Keratinocyte (primary cell): ENCODE measurements at regions not wholly inside any gene's neighbourhood (a gene's known extent, or its start where the extent isn't known, plus 50 kb on each side); places are given as distances from the start of the nearest gene placed in this dataset.
"Not testable (repeated sequence)": the region's sequence is repeated elsewhere in the genome, so short reads cannot be mapped to it uniquely, and the experiment has no call there.

Experiments used
- DNase-seq: peaks from one replicate; pipeline ENCODE4 v3.0.0-alpha.2; 2011; ENCODE audit warnings: low read depth, missing footprints, low spot score
- FAIRE-seq: peaks from 2 replicates; lab custom pipeline; 2011; peaks lifted over from hg19 to GRCh38; lab: Jason Lieb, UNC
- H2AFZ ChIP-seq: 2 replicates; pipeline ENCODE4 v1.6.0; 2012; ENCODE audit warnings: low read length, control low read depth, inconsistent platforms; ENCODE audit not compliant: control insufficient read depth
- H3K27ac ChIP-seq: 2 replicates; pipeline ENCODE4 v1.5.1; 2011; ENCODE audit warnings: low read length; ENCODE audit not compliant: control insufficient read depth, insufficient read depth
- H3K27me3 ChIP-seq: 3 replicates; pipeline ENCODE4 v1.6.0; 2011; ENCODE audit warnings: low read length; ENCODE audit not compliant: control insufficient read depth, insufficient read depth; ENCODE audit errors: extremely low read depth
- H3K36me3 ChIP-seq, 2 experiments: 2 replicates in 1 of 2; 3 replicates in 1 of 2; pipeline ENCODE4 v1.5.1; 2011; ENCODE audit warnings: low read length in 2 of 2, mild to moderate bottlenecking in 1 of 2; ENCODE audit not compliant: control insufficient read depth in 2 of 2, insufficient read depth in 2 of 2; ENCODE audit errors: extremely low read depth in 1 of 2
- H3K4me1 ChIP-seq: 3 replicates; pipeline ENCODE4 v1.5.1; 2011; ENCODE audit warnings: low read length; ENCODE audit not compliant: control insufficient read depth, insufficient read depth; ENCODE audit errors: extremely low read depth
- H3K4me2 ChIP-seq: 3 replicates; pipeline ENCODE4 v1.6.0; 2011; ENCODE audit warnings: low read depth, low read length; ENCODE audit not compliant: control insufficient read depth, insufficient read depth; ENCODE audit errors: extremely low read depth
- H3K4me3 ChIP-seq, 3 experiments: fragments of 200-600 bp in 1 of 3; sonication (generic) in 1 of 3; 2 replicates in 2 of 3; 3 replicates in 1 of 3; pipeline ENCODE4 v1.5.1; 2011 to 2016; ENCODE audit warnings: low read length in 3 of 3, mild to moderate bottlenecking in 3 of 3, control low read depth in 2 of 3, inconsistent platforms in 1 of 3, low read depth in 1 of 3, mixed read lengths in 1 of 3, mixed run types in 1 of 3, moderate library complexity in 1 of 3; ENCODE audit not compliant: control insufficient read depth in 2 of 3, insufficient read depth in 2 of 3; ENCODE audit errors: extremely low read depth in 1 of 3
- H3K79me2 ChIP-seq: 2 replicates; pipeline ENCODE4 v1.6.0; 2012; ENCODE audit warnings: low read length; ENCODE audit not compliant: control insufficient read depth, insufficient read depth
- H3K9ac ChIP-seq: 3 replicates; pipeline ENCODE4 v1.6.0; 2011; ENCODE audit warnings: low read length; ENCODE audit not compliant: control insufficient read depth, insufficient read depth; ENCODE audit errors: extremely low read depth
- H3K9me1 ChIP-seq: 3 replicates; pipeline ENCODE4 v1.6.0; 2011; ENCODE audit warnings: low read length; ENCODE audit not compliant: control insufficient read depth, insufficient read depth; ENCODE audit errors: extremely low read depth
- H3K9me3 ChIP-seq: 2 replicates; pipeline ENCODE4 v1.5.1; 2012; ENCODE audit warnings: low read depth, low read length; ENCODE audit not compliant: control insufficient read depth
- H4K20me1 ChIP-seq: 3 replicates; pipeline ENCODE4 v1.6.0; 2011; ENCODE audit warnings: low read length; ENCODE audit not compliant: control insufficient read depth, insufficient read depth; ENCODE audit errors: extremely low read depth
- EZH2 ChIP-seq: IDR thresholded peaks from one replicate; pipeline ENCODE4 v1.6.1; 2012; ENCODE audit warnings: inconsistent platforms, mild to moderate bottlenecking, low read length, moderate library complexity
- dilution Hi-C: fragments of 300-500 bp; cut with MboI; formaldehyde crosslinking; loops from one replicate; pipeline ENCODE4 v1.7.0; 2020; ENCODE audit warnings: low sequenced_read_pairs; ENCODE audit not compliant: extremely low pct_ligation_motif_present
- TF ChIP-seq, protein P1 (sequence below), 3 experiments: IDR thresholded peaks in 1 of 3; conservative IDR thresholded peaks in 1 of 3; optimal IDR thresholded peaks in 1 of 3; 2 replicates in 2 of 3; 3 replicates in 1 of 3; pipeline versions ENCODE3 to v1.5.1; 2011; ENCODE audit warnings: low read length in 3 of 3, mild to moderate bottlenecking in 3 of 3, moderate library complexity in 2 of 3, control low read depth in 1 of 3, inconsistent platforms in 1 of 3; ENCODE audit not compliant: insufficient read depth in 2 of 3; ENCODE audit errors: extremely low read depth in 1 of 3

DNA sequence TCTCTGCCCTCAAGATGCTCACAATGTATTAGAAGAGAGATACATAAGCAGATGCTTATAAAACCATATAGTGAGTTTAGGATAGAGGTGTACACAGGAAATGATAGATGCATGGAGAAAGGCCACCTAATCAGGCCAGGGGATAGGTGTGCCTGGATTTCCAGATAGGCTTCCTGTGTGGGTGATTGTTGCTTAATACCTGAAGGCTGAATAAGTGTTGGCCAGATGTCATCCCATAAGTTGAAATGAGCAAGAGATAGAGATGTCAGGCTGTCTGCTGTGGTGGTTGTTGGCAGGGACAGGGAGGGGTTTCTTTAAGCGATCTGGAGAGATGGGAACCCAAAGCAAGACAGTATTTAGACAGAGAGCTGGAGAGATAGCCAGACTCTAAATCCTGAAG, 109.8 kb upstream of the SGK1 start:
- Histone ChIP-seq H3K27me3 (no peaks in the 10 kb centered on the region), H3K36me3 (no peaks in the 10 kb centered on the region), H3K4me3 (no peak overlapping the region), H3K9ac (no peak overlapping the region), H3K4me2 (peak overlapping the region; percentile 8), H3K4me1 (peaks cover 32% of the 10 kb centered on the region), H3K27ac (no peak overlapping the region), H2AFZ (peak overlapping the region; percentile 57), H4K20me1 (no peaks in the 10 kb centered on the region), H3K9me3 (no peaks in the 10 kb centered on the region), H3K79me2 (no peaks in the 10 kb centered on the region), H3K9me1 (no peaks in the 10 kb centered on the region)
- dilution Hi-C loops = no loop called here
- FAIRE-seq (peak; percentile 77), DNase-seq (no peak)
- TF ChIP-seq, protein P1, sequence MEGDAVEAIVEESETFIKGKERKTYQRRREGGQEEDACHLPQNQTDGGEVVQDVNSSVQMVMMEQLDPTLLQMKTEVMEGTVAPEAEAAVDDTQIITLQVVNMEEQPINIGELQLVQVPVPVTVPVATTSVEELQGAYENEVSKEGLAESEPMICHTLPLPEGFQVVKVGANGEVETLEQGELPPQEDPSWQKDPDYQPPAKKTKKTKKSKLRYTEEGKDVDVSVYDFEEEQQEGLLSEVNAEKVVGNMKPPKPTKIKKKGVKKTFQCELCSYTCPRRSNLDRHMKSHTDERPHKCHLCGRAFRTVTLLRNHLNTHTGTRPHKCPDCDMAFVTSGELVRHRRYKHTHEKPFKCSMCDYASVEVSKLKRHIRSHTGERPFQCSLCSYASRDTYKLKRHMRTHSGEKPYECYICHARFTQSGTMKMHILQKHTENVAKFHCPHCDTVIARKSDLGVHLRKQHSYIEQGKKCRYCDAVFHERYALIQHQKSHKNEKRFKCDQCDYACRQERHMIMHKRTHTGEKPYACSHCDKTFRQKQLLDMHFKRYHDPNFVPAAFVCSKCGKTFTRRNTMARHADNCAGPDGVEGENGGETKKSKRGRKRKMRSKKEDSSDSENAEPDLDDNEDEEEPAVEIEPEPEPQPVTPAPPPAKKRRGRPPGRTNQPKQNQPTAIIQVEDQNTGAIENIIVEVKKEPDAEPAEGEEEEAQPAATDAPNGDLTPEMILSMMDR (optimal IDR thresholded peaks at IDR 0.05 in 1 of 3, IDR thresholded peaks at IDR 0.05 in 1 of 3, conservative IDR thresholded peaks at IDR 0.05 in 1 of 3; ENCODE audit: extremely low read depth in 1 of 3, insufficient read depth in 2 of 3, low read length in 3 of 3) = no peak
- no peak for TF ChIP-seq EZH2

DNA sequence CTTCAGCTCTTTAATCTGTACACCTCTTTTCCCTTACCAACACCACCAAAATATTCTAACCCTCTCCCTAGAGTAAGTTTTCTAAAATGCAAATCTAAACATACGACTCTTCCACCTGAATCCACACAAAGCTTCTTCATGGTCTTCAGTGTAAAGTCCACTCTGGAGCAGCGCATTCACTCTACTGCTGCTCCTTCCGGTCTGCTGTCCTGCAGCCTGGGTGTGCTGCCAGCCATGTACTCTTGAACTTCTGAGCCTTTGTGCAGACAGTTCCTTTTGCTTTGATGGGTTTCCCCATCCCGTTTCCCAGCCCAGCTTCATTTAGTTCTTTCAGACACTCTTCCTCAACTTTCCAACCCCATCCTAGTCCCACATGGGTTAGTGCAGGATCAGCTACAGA, 108.7 kb upstream of the SGK1 start:
- no peaks in the 10 kb centered on the region for H3K79me2 ChIP-seq
- H3K9me1 ChIP-seq = no peaks in the 10 kb centered on the region
- no peaks in the 10 kb centered on the region for H3K9me3 ChIP-seq
- no peak overlapping the region for H3K27ac ChIP-seq
- no peak for DNase-seq
- peaks cover 36% of the 10 kb centered on the region for H3K4me1 ChIP-seq
- H4K20me1 ChIP-seq = no peaks in the 10 kb centered on the region
- TF ChIP-seq EZH2 = no peak
- TF ChIP-seq, protein P1 (optimal IDR thresholded peaks at IDR 0.05 in 1 of 3, IDR thresholded peaks at IDR 0.05 in 1 of 3, conservative IDR thresholded peaks at IDR 0.05 in 1 of 3; ENCODE audit: extremely low read depth in 1 of 3, insufficient read depth in 2 of 3, low read length in 3 of 3) = no peak
- H3K27me3 ChIP-seq = no peaks in the 10 kb centered on the region
- H3K4me2 ChIP-seq = no peak overlapping the region
- no peak for FAIRE-seq
- no peak overlapping the region for H2AFZ ChIP-seq
- no peak overlapping the region for H3K4me3 ChIP-seq
- no peak overlapping the region for H3K9ac ChIP-seq
- dilution Hi-C loops = no loop called here
- no peaks in the 10 kb centered on the region for H3K36me3 ChIP-seq

DNA sequence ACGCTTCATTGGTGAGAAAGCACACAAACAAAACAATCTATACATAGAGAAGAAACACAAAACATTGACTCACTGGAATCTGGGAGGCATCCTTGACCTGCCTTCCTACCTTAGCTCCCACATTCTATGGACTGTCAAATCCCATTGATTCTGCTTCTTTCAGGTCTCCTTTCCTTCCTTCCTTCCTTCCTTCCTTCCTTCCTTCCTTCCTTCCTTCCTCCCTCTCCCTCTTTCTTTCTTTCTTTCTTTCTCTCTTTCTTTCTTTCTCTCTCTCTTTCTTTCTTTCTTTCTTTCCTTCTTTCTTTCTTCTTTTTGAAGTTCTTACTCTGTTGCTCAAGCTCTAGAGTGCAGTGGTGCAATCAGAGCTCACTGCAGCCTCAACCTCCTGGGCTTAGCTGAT, 108.0 kb upstream of the SGK1 start:
- H3K9me3 ChIP-seq, DNase-seq, H3K4me2 ChIP-seq, H3K9me1 ChIP-seq, H3K79me2 ChIP-seq, H3K36me3 ChIP-seq, H3K4me3 ChIP-seq, H3K27ac ChIP-seq, H3K9ac ChIP-seq, FAIRE-seq, H2AFZ ChIP-seq, dilution Hi-C loops, H3K27me3 ChIP-seq, H4K20me1 ChIP-seq: not testable (repeated sequence)
- H3K4me1 ChIP-seq = peaks cover 36% of the 10 kb centered on the region
